Fibroblast of skin of left quadriceps (primary cell): ENCODE measurements at regions not wholly inside any gene's neighbourhood (a gene's known extent, or its start where the extent isn't known, plus 50 kb on each side); places are given as distances from the start of the nearest gene placed in this dataset.
"Not testable (repeated sequence)": the region's sequence is repeated elsewhere in the genome, so short reads cannot be mapped to it uniquely, and the experiment has no call there.

Experiments
- DNase-seq, 2 experiments: peaks; one replicate each; pipeline ENCODE4 v3.0.0-alpha.2; 2013; ENCODE audit warnings: low read depth in 2 of 2

GRCh38 chr10:109275960-109276359 lies 647.4 kb downstream of the XPNPEP1 start:
- DNase-seq = no peak

- no peak for DNase-seq
Measured at GRCh38 chr10:109274681-109275080, 648.6 kb downstream of the XPNPEP1 start.

DNA sequence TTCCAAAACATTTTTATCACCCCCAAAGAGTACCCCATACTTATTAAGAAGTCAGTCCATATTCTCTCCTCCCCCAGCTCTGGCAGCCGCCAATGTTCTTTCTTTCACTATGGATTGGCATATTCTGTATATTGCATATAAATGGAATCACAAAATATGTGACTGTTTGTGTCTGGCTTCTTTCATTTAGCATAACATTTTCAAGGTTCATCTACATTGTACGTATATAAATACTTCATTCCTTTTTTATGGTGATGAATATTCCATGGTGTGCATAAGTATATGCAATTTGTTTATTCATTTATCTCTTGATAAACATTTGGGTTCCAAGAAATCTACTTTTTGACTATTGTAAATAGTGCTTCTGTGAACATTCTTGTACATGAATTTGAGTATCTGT lies 653.1 kb downstream of the XPNPEP1 start:
- DNase-seq = no peak

DNA sequence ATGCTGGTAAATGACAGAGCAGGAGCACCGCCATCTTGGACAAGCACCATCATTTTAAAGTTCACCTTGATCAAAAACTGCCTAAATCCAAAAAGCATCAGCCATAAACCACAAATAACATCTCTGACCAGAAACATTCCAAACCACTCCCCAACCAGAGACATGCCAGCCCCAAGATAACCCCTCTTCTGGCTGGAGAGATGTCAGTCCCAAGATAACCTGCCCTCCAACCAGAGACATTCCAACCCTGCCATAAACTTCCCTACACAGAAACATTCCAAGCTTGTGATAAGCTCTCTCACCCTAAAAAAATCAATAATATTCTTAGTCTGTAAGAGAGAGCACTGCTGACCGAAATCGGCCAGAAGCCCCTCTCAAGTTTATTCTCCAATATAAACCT lies 659.3 kb downstream of the XPNPEP1 start:
- no peak for DNase-seq

DNA sequence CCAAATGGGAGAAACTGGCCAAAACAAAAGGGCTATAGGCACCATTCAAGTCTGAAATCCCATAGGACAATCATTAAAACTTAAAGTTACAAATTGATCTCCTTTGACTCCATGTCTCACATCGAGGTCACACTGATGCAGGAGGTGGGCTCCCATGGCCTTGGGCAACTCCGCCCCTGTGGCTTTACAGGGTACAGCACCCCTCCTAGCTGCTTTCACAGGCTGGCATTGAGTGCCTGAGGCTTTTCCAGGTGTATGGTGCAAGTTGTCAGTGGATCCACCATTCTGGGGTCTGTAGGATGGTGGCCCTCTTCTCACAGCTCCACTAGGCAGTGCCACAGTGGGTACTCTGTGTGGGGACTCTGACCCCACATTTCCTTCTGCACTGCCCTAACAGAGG lies 662.1 kb downstream of the XPNPEP1 start:
- DNase-seq = no peak

DNA sequence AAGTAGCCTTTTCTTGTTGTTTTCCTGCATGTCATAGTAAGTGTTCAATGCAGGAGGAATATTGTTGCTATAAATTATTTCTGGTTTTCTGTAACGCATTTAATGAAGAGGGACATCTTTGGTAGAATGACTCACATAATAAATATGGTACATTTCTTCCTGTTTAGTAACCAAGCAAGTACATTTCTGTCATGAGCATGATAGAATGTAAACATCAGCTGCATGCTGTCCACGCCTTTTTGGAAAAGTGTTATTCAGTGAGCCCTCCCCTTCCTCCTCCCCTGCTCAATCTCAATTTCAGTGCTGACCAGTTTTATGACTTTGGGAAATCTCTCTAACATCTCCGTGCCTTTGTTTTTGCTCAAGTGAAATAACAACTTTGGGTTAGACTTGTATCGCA lies 664.0 kb downstream of the XPNPEP1 start:
- no peak for DNase-seq

GRCh38 chr10:109253306-109253705 lies 670.0 kb downstream of the XPNPEP1 start:
- no peak for DNase-seq

DNA sequence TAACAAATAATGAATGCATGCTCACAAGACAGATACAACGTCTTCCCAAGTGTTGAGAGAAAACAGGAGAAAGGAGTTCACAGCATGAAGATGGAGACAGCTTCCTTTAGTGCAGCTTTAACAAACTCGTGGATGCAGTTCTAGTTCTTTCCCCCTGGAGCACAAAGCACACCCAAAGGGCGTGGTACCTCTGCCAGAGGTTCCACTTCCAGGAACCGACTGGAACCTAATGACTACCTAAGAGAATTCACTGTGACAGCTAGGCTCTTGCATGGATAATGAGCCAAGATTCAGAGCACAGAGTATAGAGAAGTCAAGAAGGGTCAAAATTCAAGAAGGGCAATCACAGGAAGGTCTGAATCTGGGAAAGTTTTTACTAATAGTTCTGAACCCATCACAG lies 673.2 kb downstream of the XPNPEP1 start:
- no peak for DNase-seq

- DNase-seq = no peak
Measured at GRCh38 chr10:109247814-109248213, 675.5 kb downstream of the XPNPEP1 start.

GRCh38 chr10:109245821-109246220 lies 677.5 kb downstream of the XPNPEP1 start:
- no peak for DNase-seq

- no peak for DNase-seq
Measured at GRCh38 chr10:109239371-109239770, 683.9 kb downstream of the XPNPEP1 start.

GRCh38 chr10:109237682-109238081 lies 685.6 kb downstream of the XPNPEP1 start:
- no peak for DNase-seq

GRCh38 chr10:109237050-109237449 lies 686.3 kb downstream of the XPNPEP1 start:
- DNase-seq = no peak

DNA sequence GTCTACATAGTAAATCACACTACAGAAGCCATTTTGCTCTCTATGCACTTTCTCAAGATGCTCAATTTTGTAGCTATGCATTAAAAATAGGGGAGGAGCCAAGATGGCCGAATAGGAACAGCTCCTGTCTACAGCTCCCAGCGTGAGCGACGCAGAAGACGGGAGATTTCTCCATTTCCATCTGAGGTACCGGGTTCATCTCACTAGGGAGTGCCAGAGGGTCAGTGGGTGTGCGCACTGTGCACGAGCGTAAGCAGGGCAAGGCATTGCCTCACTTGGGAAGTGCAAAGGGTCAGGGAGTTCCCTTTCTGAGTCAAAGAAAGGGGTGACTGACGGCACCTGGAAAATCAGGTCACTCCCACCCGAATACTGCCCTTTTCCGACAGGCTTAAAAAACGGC lies 699.8 kb downstream of the XPNPEP1 start:
- not testable (repeated sequence) for DNase-seq

GRCh38 chr10:109219935-109220605 lies 703.2 kb downstream of the XPNPEP1 start:
- DNase-seq = no peak

- no peak for DNase-seq
Measured at GRCh38 chr10:109218207-109218606, 705.1 kb downstream of the XPNPEP1 start.

DNA sequence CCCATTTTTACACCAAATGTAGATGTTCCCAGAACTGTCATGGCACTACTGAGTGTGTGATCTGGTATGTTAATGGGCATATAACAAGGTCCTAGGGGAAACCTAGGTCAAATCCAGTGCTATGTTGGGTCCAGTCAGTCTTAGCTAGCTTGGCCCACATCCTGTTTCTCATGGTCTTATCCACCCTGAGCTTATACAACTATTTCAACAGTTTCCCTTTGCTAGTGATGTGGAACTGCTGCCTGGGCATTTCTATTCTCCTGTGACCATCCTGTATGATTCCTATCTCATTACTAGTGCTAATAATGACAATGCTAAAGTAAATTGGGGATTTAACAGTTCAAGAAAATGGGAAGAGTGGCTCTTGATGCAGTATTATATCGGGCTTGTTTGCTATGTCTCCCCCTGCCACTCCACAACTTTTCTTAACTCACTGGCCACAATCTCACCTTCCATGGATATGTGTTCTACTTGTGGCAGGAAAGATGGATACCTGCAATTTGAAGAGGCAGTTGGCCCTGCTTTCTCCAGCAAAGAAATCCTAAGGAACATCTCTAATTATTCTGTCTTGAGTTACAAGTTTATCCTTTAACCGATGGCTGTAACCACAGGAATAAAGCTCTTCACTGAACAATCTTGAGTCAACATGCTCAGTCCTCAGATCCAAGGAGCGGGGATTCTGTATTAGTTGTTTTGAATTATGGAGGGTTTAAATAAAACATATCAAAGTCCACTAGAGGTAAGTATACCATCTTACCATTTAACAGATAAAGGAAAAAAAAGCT lies 707.8 kb downstream of the XPNPEP1 start:
- DNase-seq = no peak

DNA sequence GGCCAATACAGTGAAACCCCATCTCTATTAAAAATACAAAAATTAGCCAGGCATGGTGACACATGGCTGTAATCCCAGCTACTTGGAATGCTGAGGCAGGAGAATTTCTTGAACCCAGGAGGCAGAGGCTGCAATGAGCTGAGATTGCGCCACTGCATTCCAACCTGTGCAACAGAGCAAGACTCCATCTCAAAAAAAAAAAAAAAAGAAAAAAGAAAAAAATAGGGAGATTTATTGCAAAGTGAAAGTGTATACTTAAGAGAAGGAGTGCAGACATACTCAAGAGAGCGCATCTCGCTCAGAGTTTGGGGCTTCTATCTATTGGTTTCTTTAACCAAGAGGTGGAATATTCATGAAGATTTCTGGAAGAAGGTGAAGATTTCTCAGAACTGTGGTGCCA lies 708.4 kb downstream of the XPNPEP1 start:
- not testable (repeated sequence) for DNase-seq

GRCh38 chr10:109207361-109207760 lies 716.0 kb downstream of the XPNPEP1 start:
- DNase-seq = no peak

- peak; percentile 87 for DNase-seq
Measured at GRCh38 chr10:109205929-109206585, 717.3 kb downstream of the XPNPEP1 start.

- DNase-seq = peak; percentile 28 to 34
Measured at GRCh38 chr10:109203646-109204353, 719.5 kb downstream of the XPNPEP1 start.

DNA sequence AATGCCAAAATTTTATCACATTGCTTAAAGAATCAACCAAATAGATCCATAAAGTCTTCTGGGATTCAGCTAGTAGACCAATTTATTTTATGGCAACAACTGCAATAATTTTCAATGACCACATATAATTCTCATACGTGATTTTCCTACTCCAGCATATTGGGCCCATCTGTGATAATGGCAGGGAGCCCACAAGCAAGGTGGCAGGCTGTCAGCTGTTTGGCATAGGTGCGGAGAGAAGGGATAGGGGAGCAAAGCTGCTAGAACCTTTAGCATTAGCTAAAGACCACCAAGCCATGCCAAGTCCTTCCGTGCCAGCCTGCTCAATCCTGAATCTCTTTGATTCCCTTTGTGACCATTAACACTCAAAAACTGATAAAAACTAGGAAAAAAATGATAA lies 721.2 kb downstream of the XPNPEP1 start:
- no peak for DNase-seq
